ENCODE measurements at regions not wholly inside any gene's neighbourhood (a gene's known extent, or its start where the extent isn't known, plus 50 kb on each side); places are given as distances from the start of the nearest gene placed in this dataset.
"Not testable (repeated sequence)": the region's sequence is repeated elsewhere in the genome, so short reads cannot be mapped to it uniquely, and the experiment has no call there.

GRCh38 chr2:82790206-82791021, 1668.7 kb downstream of the SUCLG1 start:
- Histone ChIP-seq H3K36me3 (ENCODE audit: insufficient read depth, low read length) (no peaks in the 10 kb centered on the region), H3K27me3 (ENCODE audit: insufficient read depth, low read length) (no peaks in the 10 kb centered on the region), H3K9me3 (ENCODE audit: low read length) (no peaks in the 10 kb centered on the region), H3K4me1 (ENCODE audit: insufficient read depth, low read length) (peaks cover 7% of the 10 kb centered on the region), H3K4me3 (ENCODE audit: low read length) (no peak overlapping the region), H2AFZ (ENCODE audit: low read depth, low read length) (no peak overlapping the region)

DNA sequence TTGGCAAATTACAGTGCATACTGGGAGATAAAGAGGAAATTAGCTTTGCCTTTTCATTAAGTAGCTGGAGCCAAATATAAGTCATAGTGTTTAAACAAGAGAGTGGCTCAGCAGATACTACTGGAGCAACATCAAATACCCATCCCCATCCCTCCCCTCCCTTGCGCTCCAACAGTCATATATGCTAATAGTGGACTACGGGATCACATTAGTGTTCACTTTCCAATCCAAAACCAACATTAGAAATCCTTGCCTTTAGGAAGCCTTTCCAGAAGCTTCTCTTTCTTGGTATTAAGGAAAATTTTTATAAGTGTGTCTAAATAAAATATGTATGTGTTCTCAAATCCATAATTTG, 1669.3 kb downstream of the SUCLG1 start:
- Histone ChIP-seq H3K36me3 (ENCODE audit: insufficient read depth, low read length) (no peaks in the 10 kb centered on the region), H3K27me3 (ENCODE audit: insufficient read depth, low read length) (no peaks in the 10 kb centered on the region), H3K9me3 (ENCODE audit: low read length) (no peaks in the 10 kb centered on the region), H3K4me1 (ENCODE audit: insufficient read depth, low read length) (peaks cover 7% of the 10 kb centered on the region), H3K4me3 (ENCODE audit: low read length) (no peak overlapping the region), H2AFZ (ENCODE audit: low read depth, low read length) (no peak overlapping the region)

GRCh38 chr2:82781176-82781915, 1677.7 kb downstream of the SUCLG1 start:
- H3K4me3 ChIP-seq (ENCODE audit: low read length) = no peak overlapping the region
- no peaks in the 10 kb centered on the region for H3K27me3 ChIP-seq (ENCODE audit: insufficient read depth, low read length)
- H2AFZ ChIP-seq (ENCODE audit: low read depth, low read length) = no peak overlapping the region
- H3K4me1 ChIP-seq (ENCODE audit: insufficient read depth, low read length) = no peaks in the 10 kb centered on the region
- H3K36me3 ChIP-seq (ENCODE audit: insufficient read depth, low read length) = no peaks in the 10 kb centered on the region
- H3K9me3 ChIP-seq (ENCODE audit: low read length) = no peaks in the 10 kb centered on the region

GRCh38 chr2:82780050-82780449, 1679.0 kb downstream of the SUCLG1 start:
- H3K4me1 ChIP-seq (ENCODE audit: insufficient read depth, low read length) = no peaks in the 10 kb centered on the region
- no peaks in the 10 kb centered on the region for H3K36me3 ChIP-seq (ENCODE audit: insufficient read depth, low read length)
- H3K27me3 ChIP-seq (ENCODE audit: insufficient read depth, low read length) = no peaks in the 10 kb centered on the region
- no peaks in the 10 kb centered on the region for H3K9me3 ChIP-seq (ENCODE audit: low read length)
- H3K4me3 ChIP-seq (ENCODE audit: low read length) = no peak overlapping the region
- H2AFZ ChIP-seq (ENCODE audit: low read depth, low read length) = no peak overlapping the region

DNA sequence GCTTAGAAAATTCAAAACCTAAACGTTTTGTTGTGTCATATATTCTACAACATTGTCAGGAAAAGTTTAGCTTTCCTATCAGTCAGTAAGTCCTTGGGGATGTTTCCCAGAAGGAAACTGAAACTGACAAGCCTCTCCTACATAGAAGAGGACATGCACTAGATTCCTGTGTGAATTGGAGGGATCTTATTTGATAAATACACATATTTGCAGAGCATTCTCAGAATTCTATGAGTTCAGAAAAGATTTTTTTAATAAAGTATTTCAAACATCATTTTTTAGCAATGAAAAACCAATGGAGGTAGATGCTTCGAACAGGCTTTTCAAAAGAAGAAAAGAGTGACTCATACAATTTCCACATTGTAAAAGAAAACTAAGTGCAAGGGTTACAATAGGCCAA, 1706.7 kb downstream of the SUCLG1 start:
- H3K4me3 ChIP-seq (ENCODE audit: low read length) = no peak overlapping the region
- no peaks in the 10 kb centered on the region for H3K27me3 ChIP-seq (ENCODE audit: insufficient read depth, low read length)
- H3K9me3 ChIP-seq (ENCODE audit: low read length) = no peaks in the 10 kb centered on the region
- no peak overlapping the region for H2AFZ ChIP-seq (ENCODE audit: low read depth, low read length)
- no peaks in the 10 kb centered on the region for H3K4me1 ChIP-seq (ENCODE audit: insufficient read depth, low read length)
- H3K36me3 ChIP-seq (ENCODE audit: insufficient read depth, low read length) = no peaks in the 10 kb centered on the region

GRCh38 chr2:82748653-82749052, 1710.4 kb downstream of the SUCLG1 start:
- H3K36me3 ChIP-seq (ENCODE audit: insufficient read depth, low read length) = no peaks in the 10 kb centered on the region
- no peaks in the 10 kb centered on the region for H3K27me3 ChIP-seq (ENCODE audit: insufficient read depth, low read length)
- H3K9me3 ChIP-seq (ENCODE audit: low read length) = no peaks in the 10 kb centered on the region
- H3K4me1 ChIP-seq (ENCODE audit: insufficient read depth, low read length) = no peaks in the 10 kb centered on the region
- no peak overlapping the region for H3K4me3 ChIP-seq (ENCODE audit: low read length)
- no peak overlapping the region for H2AFZ ChIP-seq (ENCODE audit: low read depth, low read length)

DNA sequence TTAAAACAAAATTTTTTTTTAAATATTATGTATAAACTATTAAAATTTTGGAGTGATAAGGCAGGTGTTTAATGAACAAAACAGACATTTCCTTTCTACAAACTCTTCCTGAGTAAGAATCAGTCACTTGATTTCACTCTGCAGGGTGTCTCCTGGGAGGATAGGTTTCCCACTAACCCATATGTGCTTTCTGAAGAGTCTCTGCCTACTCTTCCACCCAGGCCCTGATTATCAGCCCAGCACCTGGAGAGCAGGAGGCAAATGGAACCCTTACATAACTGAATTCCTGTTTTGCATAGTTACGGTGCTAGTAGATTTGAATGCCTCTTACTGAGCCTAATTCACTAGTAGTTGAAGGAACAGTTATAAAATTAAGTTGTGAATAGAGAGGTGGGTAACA, 1718.6 kb downstream of the SUCLG1 start:
- Histone ChIP-seq H3K4me3 (ENCODE audit: low read length) (no peak overlapping the region), H3K36me3 (ENCODE audit: insufficient read depth, low read length) (no peaks in the 10 kb centered on the region), H3K9me3 (ENCODE audit: low read length) (no peaks in the 10 kb centered on the region), H3K27me3 (ENCODE audit: insufficient read depth, low read length) (no peaks in the 10 kb centered on the region), H2AFZ (ENCODE audit: low read depth, low read length) (no peak overlapping the region), H3K4me1 (ENCODE audit: insufficient read depth, low read length) (no peaks in the 10 kb centered on the region)

DNA sequence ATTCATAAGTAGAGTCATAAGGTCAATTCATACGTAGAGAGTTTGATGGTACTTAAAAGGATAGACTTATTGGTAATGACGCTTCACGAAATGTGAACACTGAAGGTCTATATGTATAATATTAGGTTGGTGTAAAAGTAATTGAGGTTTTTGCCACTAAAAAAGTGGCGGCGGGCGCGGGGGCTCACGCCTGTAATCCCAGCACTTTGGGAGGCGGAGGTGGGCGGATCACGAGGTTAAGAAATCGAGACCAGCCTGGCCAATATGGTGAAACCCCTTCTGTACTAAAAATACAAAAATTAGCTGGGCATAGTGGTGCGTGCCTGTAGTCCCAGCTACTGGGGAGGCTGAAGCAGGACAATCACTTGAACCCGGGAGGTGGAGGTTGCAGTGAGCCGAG, 1721.1 kb downstream of the SUCLG1 start:
- not testable (repeated sequence) for H3K9me3 ChIP-seq (ENCODE audit: low read length); H3K4me1 ChIP-seq (ENCODE audit: insufficient read depth, low read length); H3K36me3 ChIP-seq (ENCODE audit: insufficient read depth, low read length); H3K4me3 ChIP-seq (ENCODE audit: low read length); H3K27me3 ChIP-seq (ENCODE audit: insufficient read depth, low read length); H2AFZ ChIP-seq (ENCODE audit: low read depth, low read length)

DNA sequence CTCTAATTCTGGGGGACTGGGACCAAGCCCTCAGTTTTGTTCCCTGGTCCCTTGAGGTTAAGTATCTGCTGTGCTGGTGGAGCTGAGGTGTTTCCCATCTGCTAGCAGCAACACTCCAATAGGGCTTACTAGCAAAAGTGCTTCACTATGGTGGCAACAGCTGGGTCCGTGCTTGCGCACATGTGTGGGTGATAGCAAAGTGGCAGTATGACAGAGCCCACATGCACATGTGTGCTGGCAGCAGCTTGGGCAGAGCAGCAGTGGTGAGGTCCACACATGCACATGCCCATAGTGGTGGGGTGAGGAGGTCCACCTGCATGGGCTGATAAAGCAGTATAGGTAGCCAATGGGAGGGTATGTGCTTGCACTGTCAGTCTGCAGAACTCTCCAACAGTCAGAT, 1723.7 kb downstream of the SUCLG1 start:
- H3K4me3 ChIP-seq (ENCODE audit: low read length) = no peak overlapping the region
- no peaks in the 10 kb centered on the region for H3K4me1 ChIP-seq (ENCODE audit: insufficient read depth, low read length)
- no peak overlapping the region for H2AFZ ChIP-seq (ENCODE audit: low read depth, low read length)
- H3K9me3 ChIP-seq (ENCODE audit: low read length) = no peaks in the 10 kb centered on the region
- no peaks in the 10 kb centered on the region for H3K36me3 ChIP-seq (ENCODE audit: insufficient read depth, low read length)
- no peaks in the 10 kb centered on the region for H3K27me3 ChIP-seq (ENCODE audit: insufficient read depth, low read length)

GRCh38 chr2:82731824-82732223, 1727.3 kb downstream of the SUCLG1 start:
- no peaks in the 10 kb centered on the region for H3K9me3 ChIP-seq (ENCODE audit: low read length)
- H3K36me3 ChIP-seq (ENCODE audit: insufficient read depth, low read length) = no peaks in the 10 kb centered on the region
- no peak overlapping the region for H3K4me3 ChIP-seq (ENCODE audit: low read length)
- no peaks in the 10 kb centered on the region for H3K27me3 ChIP-seq (ENCODE audit: insufficient read depth, low read length)
- H2AFZ ChIP-seq (ENCODE audit: low read depth, low read length) = no peak overlapping the region
- H3K4me1 ChIP-seq (ENCODE audit: insufficient read depth, low read length) = no peaks in the 10 kb centered on the region

DNA sequence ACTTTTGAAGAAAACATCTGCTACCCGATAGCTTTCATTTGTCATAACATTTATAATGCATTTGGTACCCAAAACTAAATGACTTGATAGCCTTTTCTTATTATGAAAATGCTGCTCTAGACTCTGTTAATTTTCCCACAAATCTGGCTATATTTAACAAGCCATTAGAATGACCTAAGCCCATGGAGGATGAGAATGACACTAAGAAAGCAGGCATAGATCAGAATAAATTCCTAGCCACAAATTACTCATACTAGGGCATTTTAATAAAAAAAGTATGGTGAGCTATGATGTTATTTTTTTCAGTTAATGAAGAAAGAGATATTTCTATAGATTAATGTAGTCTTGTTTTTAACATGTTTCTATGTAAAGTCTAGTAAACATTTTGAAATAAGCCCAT, 1728.3 kb downstream of the SUCLG1 start:
- H2AFZ ChIP-seq (ENCODE audit: low read depth, low read length) = no peak overlapping the region
- no peaks in the 10 kb centered on the region for H3K9me3 ChIP-seq (ENCODE audit: low read length)
- no peak overlapping the region for H3K4me3 ChIP-seq (ENCODE audit: low read length)
- no peaks in the 10 kb centered on the region for H3K27me3 ChIP-seq (ENCODE audit: insufficient read depth, low read length)
- H3K4me1 ChIP-seq (ENCODE audit: insufficient read depth, low read length) = no peaks in the 10 kb centered on the region
- no peaks in the 10 kb centered on the region for H3K36me3 ChIP-seq (ENCODE audit: insufficient read depth, low read length)

- Histone ChIP-seq H3K9me3 (ENCODE audit: low read length) (no peaks in the 10 kb centered on the region), H3K4me3 (ENCODE audit: low read length) (no peak overlapping the region), H2AFZ (ENCODE audit: low read depth, low read length) (no peak overlapping the region), H3K27me3 (ENCODE audit: insufficient read depth, low read length) (no peaks in the 10 kb centered on the region), H3K36me3 (ENCODE audit: insufficient read depth, low read length) (no peaks in the 10 kb centered on the region), H3K4me1 (ENCODE audit: insufficient read depth, low read length) (no peaks in the 10 kb centered on the region)
Measured at GRCh38 chr2:82728090-82728489, 1731.0 kb downstream of the SUCLG1 start.

- H3K9me3 ChIP-seq (ENCODE audit: low read length) = no peaks in the 10 kb centered on the region
- no peak overlapping the region for H2AFZ ChIP-seq (ENCODE audit: low read depth, low read length)
- no peaks in the 10 kb centered on the region for H3K4me1 ChIP-seq (ENCODE audit: insufficient read depth, low read length)
- no peaks in the 10 kb centered on the region for H3K27me3 ChIP-seq (ENCODE audit: insufficient read depth, low read length)
- no peak overlapping the region for H3K4me3 ChIP-seq (ENCODE audit: low read length)
- no peaks in the 10 kb centered on the region for H3K36me3 ChIP-seq (ENCODE audit: insufficient read depth, low read length)
Measured at GRCh38 chr2:82708681-82709080, 1750.4 kb downstream of the SUCLG1 start.
